ENCODE measurements at regions not wholly inside any gene's neighbourhood (a gene's known extent, or its start where the extent isn't known, plus 50 kb on each side); places are given as distances from the start of the nearest gene placed in this dataset.

- TF ChIP-seq TAF9B (IDR thresholded peaks at IDR 0.05; ENCODE audit: partially characterized antibody): no peak
- TF ChIP-seq XRCC5 (IDR thresholded peaks at IDR 0.05; ENCODE audit: low read depth, low read length): no peak
- TF ChIP-seq GABPA (tag; conservative IDR thresholded peaks at IDR 0.05; ENCODE audit: low read depth): no peak
- no peak for TF ChIP-seq SREBF2 (CRISPR knock-in tag; IDR thresholded peaks at IDR 0.05)
- no peak for TF ChIP-seq SREBF1 (IDR thresholded peaks at IDR 0.05; ENCODE audit: borderline replicate concordance, low read depth, low read length)
Observed at GRCh38 chr18:75862458-75862857, 435.0 kb upstream of the SMIM21 start (continued).

- Histone ChIP-seq H3K9ac (ENCODE audit: insufficient read depth in 1 of 2, low read depth in 2 of 2, low read length in 2 of 2) (no peak overlapping the region), H2AFZ (ENCODE audit: low read depth, low read length) (no peak overlapping the region), H3K27ac (ENCODE audit: extremely low read depth, low read depth, low read length) (no peak overlapping the region), H4K20me1 (replicated peaks; ENCODE audit: control insufficient read depth, insufficient read depth, low read length) (no peaks in the 10 kb centered on the region), H3K4me1 (replicated peaks in 1 of 2; ENCODE audit: control insufficient read depth in 2 of 2, insufficient read depth in 2 of 2, low read length in 2 of 2) (no peaks in the 10 kb centered on the region), H3K79me2 (ENCODE audit: control insufficient read depth, insufficient read depth, low read length) (no peaks in the 10 kb centered on the region), H3K4me2 (ENCODE audit: insufficient read depth, low read length) (no peak overlapping the region), H3K9me3 (replicated peaks; ENCODE audit: control insufficient read depth, insufficient read depth, low read depth, low read length) (no peaks in the 10 kb centered on the region), H3K9me1 (ENCODE audit: control insufficient read depth, insufficient read depth, low read length) (no peaks in the 10 kb centered on the region), H3K4me3 (no peak overlapping the region), H3K36me3 (ENCODE audit: control insufficient read depth, insufficient read depth, low read length) (no peaks in the 10 kb centered on the region), H3K27me3 (ENCODE audit: control insufficient read depth in 2 of 2, insufficient read depth in 2 of 2, low read length in 2 of 2) (no peaks in the 10 kb centered on the region; a peak in 1 of 5 replicates)
- in situ Hi-C loops (cut with MboI) (no loop called here), intact Hi-C loops (cut with micrococcal nuclease) (no loop called here)
- 0% methylated on average over 5 of the region's 7 CpGs for whole genome bisulfite sequencing (ENCODE audit: insufficient coverage, low coverage, missing lambda C conversion rate)
- ChIA-PET CTCF (ENCODE audit: low intra/inter-chr PET ratio) (no interaction called here), POLR2A (no interaction called here)
- ATAC-seq (no peak), FAIRE-seq (no peak), DNase-seq (ENCODE audit: extremely low read depth in 1 of 4, low spot score in 3 of 4) (no peak)
- BruUV-seq (replicated peaks): no TSS peak
- TF ChIP-seq GABPB2 (CRISPR knock-in tag; conservative IDR thresholded peaks at IDR 0.05) (no peak), ZBTB33 (CRISPR knock-in tag; IDR thresholded peaks at IDR 0.05) (no peak), PTRF (tag; IDR thresholded peaks at IDR 0.05) (no peak), ADNP (tag; IDR thresholded peaks at IDR 0.05) (no peak), REST (IDR thresholded peaks at IDR 0.05; ENCODE audit: borderline replicate concordance) (no peak), REST (CRISPR knock-in tag; IDR thresholded peaks at IDR 0.05; ENCODE audit: low read depth) (no peak)
Observed at GRCh38 chr18:75860166-75860565, 432.7 kb upstream of the SMIM21 start.

Data from K562 (cell line).